Omental fat pad (tissue), 3 donors: ENCODE measurements at regions not wholly inside any gene's neighbourhood (a gene's known extent, or its start where the extent isn't known, plus 50 kb on each side); places are given as distances from the start of the nearest gene placed in this dataset.
A peak's percentile ranks its signal among the peaks of the same experiment; 100 is the strongest.
"Not testable (repeated sequence)": the region's sequence is repeated elsewhere in the genome, so short reads cannot be mapped to it uniquely, and the experiment has no call there.

Source experiments
- ATAC-seq: fragments of 150-250 bp; one replicate; pipeline ENCODE4 v1.9.1; 2016; ENCODE audit warnings: mild to moderate bottlenecking, moderate library complexity; ENCODE audit not compliant: low FRiP score
- DNase-seq: peaks from one replicate; pipeline ENCODE4 v3.0.0-alpha.2; 2019; ENCODE audit warnings: low spot score
- CTCF ChIP-seq, 3 donors: fragments of 450-650 bp; IDR thresholded peaks; one replicate each; pipeline ENCODE4 v1.5.1; 2016 to 2017; ENCODE audit warnings: antibody characterized with exemption in 3 of 3, mild to moderate bottlenecking in 3 of 3, moderate library complexity in 2 of 3

GRCh38 chr12:58741226-58741625, 179.1 kb downstream of the LRIG3 start:
- ATAC-seq (no peak), DNase-seq (no peak)
- no peak for TF ChIP-seq CTCF (IDR thresholded peaks at IDR 0.05)

GRCh38 chr12:58745348-58746125, 174.8 kb downstream of the LRIG3 start:
- no peak for TF ChIP-seq CTCF (IDR thresholded peaks at IDR 0.05)
- no peak for DNase-seq
- no peak for ATAC-seq

DNA sequence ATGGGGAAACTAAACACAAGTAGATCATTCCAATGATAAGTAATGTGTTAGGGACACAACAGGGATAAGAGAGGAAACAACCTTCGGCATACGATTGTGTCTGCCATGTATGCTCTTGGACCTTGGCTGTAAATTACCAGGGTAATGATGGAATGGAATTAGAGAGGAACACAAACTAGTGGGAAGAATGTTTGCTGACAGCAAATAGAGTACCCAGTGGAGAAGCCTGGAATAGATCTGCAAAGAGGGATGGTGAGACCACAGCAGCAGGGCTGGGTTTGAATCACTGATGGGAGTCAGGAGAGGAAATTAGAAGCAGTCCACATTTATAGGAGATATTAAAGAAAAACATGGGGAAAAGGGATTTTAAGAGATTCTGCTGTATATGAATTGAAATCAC, 172.8 kb downstream of the LRIG3 start:
- ATAC-seq (no peak), DNase-seq (no peak)
- TF ChIP-seq CTCF (IDR thresholded peaks at IDR 0.05) = no peak

DNA sequence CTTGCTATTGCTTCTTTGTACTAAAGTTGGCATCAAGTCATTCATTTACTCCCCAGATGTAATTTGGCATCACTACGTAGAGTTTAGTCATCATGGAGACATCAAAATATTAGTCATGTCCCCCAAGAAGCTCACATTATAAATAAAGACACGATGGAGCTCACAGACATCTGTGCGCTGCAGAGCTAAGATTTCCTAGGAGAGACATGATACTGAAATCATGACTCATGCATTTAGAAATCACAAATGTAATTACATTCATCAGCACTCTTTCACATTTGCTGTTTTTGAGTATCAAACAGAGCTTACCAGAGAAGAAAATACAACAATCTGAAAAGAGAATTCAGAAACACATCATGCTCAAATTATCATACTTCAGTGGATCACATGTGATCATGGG, 169.8 kb downstream of the LRIG3 start:
- DNase-seq (no peak), ATAC-seq (peak; percentile 71)
- TF ChIP-seq CTCF (IDR thresholded peaks at IDR 0.05) = no peak

DNA sequence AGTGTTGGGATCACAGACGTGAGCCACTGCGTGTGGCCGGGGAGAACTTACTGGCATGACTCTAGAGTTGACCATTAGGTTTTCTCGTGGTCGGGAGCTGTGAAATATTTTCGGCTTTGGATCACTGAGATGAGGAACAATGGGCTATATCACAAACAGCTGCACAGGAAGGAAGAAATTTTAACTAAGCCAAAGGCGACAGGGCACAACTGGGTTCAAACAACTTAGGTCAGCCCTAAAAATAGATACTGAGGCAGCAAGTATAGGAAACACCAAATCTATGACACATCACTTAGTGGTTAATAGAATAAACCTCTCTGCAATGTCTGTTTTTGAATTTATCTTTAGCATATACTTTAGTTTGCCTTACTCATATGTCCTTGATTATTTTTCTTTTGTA, 162.9 kb downstream of the LRIG3 start:
- no peak for TF ChIP-seq CTCF (IDR thresholded peaks at IDR 0.05)
- no peak for DNase-seq
- ATAC-seq = no peak

GRCh38 chr12:58759745-58760144, 160.6 kb downstream of the LRIG3 start:
- ATAC-seq, DNase-seq: not testable (repeated sequence)

DNA sequence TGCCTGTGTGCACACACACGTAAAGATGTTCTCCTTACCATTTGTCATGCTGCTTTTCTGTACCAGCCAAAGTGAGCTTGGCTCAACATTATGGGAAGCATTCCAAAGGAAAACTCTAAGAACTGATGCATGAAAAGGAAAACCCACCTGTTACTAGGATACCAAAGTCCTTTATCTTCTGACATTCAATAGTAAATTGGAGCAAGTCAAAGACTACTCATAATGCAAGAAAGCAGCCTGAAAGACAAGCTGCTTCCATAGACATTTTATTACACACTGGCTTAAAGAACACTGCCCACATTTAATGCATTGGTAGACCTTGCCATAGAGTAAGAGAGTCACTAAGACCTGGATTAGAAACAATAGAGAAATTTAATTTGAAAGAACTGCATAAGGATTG, 159.0 kb downstream of the LRIG3 start:
- no peak for ATAC-seq
- TF ChIP-seq CTCF (IDR thresholded peaks at IDR 0.05) = no peak
- DNase-seq = no peak
